GM12892 (cell line): ENCODE measurements at regions not wholly inside any gene's neighbourhood (a gene's known extent, or its start where the extent isn't known, plus 50 kb on each side); places are given as distances from the start of the nearest gene placed in this dataset.

Experiments
- DNase-seq: peaks from one replicate; pipeline ENCODE4 v3.0.0; 2011; ENCODE audit not compliant: insufficient read length
- FAIRE-seq: peaks from 2 replicates; lab custom pipeline; 2011; peaks lifted over from hg19 to GRCh38; lab: Jason Lieb, UNC
- POLR2A ChIP-seq: IDR thresholded peaks from 2 replicates; pipeline ENCODE4 v1.6.1; 2011; ENCODE audit warnings: low read depth, low read length, control low read depth
- POLR2AphosphoS5 ChIP-seq: IDR thresholded peaks from 2 replicates; pipeline ENCODE4 v1.6.1; 2011; ENCODE audit warnings: low read depth, low read length, control low read depth
- TAF1 ChIP-seq: IDR thresholded peaks from 2 replicates; pipeline ENCODE4 v1.6.1; 2011; ENCODE audit warnings: low read depth, mild to moderate bottlenecking, control low read depth, low read length, borderline replicate concordance

DNA sequence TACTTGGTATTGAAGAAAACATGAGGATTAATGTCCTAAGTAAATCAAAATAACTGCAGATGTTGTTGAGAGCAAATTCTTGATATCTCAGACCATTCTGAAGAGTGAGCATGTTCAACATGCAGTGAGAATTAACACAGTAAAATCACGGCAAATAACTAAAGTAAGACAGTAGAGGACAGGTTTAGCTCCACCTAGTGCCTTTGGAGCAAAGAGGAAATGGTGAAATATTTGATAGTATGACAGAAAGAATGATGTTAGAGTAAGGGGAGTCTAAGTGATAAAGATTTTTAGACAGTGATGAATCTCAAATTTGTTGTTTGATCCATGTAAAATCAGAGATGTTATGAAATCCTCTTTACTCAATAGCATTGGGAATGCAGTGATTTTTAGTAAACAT lies 424.2 kb downstream of the TMEM161B start:
- no peak for TF ChIP-seq POLR2AphosphoS5
- TF ChIP-seq TAF1: no peak
- no peak for TF ChIP-seq POLR2A
- FAIRE-seq: no peak
- DNase-seq: no peak

DNA sequence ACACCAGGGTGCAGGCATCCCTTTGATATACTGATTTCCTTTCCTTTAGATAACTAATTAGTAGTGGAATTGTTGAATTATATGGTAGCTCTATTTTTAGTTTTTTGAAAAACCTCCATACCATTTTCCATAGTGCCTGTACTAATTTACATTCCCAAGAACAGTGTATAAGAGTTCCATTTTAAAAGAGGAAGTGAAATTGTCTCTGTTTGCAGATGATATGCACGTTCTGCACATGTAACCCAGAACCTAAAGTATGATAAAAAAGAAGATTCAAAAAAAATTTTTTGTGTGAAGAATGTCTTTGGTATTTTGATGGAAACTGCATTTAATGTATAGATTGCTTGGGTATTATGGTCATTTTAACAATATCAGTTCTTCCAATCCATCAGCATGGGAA lies 424.0 kb upstream of the CCNH start:
- DNase-seq (no peak), FAIRE-seq (no peak)
- TF ChIP-seq POLR2AphosphoS5 (no peak), POLR2A (no peak), TAF1 (no peak)

DNA sequence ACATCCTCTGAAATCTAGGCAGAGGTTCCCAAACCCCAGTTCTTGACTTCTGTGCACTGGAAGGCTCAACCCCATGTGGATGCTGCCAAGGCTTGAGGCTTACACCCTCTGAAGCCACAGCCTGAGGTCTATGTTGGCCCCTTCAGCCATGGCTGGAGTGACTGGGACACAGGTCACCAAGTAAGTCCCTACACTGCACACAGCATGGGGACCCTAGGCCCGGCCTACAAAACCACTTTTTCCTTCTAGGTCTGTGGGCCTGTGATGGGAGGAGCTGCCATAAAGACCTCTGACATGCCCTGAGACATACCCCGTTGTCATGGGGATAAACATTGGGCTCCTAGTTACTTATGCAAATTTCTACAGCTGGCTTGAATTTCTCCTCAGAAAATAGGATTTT lies 418.8 kb upstream of the CCNH start:
- FAIRE-seq: no peak

DNA sequence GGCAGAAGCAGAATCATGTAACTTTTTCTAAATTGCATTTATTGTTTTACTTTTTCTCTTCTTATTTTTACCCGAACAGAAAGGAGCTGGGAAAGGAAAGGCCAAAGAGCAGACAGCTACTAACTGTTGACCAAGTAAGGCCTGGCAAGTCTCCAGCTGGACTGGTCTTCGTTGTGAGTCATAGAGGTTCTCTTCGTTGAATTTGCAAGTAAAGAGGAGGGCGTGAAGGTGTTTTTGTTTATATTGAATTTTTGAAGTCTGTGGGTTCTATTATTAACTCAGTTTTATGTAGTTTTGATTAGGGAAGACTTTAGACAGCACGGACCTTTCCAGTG lies 416.5 kb upstream of the CCNH start:
- DNase-seq: no peak
- TF ChIP-seq POLR2AphosphoS5 (no peak), POLR2A (no peak), TAF1 (no peak)
- no peak for FAIRE-seq

More for the DNA sequence above, 418.8 kb upstream of the CCNH start:
- TF ChIP-seq POLR2AphosphoS5 (no peak), POLR2A (no peak), TAF1 (no peak)
- no peak for DNase-seq

DNA sequence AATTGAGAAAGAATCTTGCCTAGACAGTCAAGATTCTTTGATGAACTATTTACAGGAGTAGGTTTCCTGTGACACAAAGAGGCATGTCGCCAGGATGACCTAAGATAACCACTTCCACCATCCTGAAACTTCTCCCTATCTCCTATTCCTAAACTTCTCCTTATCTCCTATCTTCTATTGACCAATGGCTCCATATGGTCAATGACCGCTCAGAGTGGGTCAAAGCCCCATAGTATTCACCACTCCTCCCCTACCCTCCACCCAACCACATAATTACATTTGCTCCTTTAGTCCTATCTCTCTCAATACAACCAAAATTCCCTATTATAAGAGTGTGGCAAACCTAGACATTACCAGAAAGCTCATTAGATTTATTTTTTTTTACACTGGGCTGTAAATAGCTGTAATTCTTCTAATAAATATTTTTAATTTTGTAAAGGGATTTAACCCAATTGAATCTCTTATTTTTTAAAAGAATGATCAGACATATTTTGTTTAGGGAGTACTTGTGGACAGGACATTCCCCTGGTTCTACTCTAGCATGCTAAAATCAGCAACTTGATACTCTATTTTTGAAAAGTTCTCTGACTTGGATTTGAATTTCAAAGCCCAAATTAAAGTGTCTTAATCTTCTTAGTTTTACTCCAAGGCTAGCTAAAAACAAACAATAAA lies 416.0 kb upstream of the CCNH start:
- no peak for FAIRE-seq
- TF ChIP-seq POLR2A (no peak), TAF1 (no peak), POLR2AphosphoS5 (no peak)
- DNase-seq: no peak

DNA sequence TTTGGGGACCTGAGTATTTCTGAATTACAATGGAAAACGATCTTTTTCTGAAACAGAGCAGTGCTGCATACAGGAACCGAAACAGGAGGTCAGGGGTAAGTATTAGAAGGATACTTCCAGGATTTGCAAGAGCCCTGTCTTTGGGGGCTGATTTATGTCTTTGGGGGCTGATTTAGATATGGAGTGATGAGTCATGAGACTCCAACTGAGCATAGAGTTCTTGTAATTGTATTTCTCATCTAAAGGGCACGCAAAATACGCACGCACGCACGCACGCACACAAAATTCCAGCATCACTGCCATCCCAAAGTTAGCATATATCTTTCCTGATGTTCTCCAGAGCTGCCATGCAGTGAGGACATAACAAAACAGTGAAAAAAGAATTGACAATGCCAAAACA lies 414.8 kb upstream of the CCNH start:
- FAIRE-seq: no peak
- TF ChIP-seq TAF1 (no peak), POLR2A (no peak), POLR2AphosphoS5 (no peak)
- no peak for DNase-seq

DNA sequence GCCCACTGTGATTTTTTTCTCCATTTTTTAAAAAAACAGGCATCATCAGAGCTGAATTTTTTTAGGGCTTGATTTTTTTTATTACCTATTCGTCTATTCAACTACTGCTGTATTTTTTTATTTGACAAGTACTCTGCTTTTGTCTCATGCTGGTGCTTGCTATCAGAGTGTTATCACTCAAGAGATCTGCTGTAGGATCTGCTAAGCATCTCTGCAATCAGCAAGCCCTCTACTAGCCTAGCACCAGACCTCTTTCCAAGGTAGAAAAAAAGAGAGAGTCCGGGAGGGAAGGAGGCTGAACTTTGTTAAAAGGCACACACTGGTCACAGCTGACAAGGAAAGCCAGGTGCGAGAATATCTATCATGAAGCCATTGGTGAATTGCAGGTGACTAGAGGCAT lies 413.8 kb upstream of the CCNH start:
- FAIRE-seq: no peak
- DNase-seq: no peak
- no peak for TF ChIP-seq POLR2A
- TF ChIP-seq TAF1: no peak
- no peak for TF ChIP-seq POLR2AphosphoS5

DNA sequence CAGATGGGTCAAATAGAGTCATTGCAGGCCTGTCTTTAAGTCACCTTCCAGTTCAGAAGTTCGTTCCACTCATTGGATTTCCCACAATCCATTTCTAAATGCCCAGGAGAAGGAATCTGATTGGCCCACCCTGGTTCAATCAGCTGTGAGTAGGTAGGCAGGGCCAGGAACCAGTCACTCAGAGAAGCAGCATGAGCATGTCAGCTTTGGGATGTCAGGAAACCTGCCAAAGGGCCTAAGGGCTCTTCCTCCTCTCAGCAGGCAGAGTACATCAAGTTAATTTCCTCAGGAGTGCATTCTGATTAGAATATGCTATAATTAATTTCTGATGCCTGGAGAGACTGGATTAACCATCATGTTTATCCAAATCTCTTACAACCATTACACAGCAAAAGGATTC lies 412.9 kb upstream of the CCNH start:
- FAIRE-seq (no peak), DNase-seq (no peak)
- no peak for TF ChIP-seq POLR2A
- TF ChIP-seq TAF1: no peak

DNA sequence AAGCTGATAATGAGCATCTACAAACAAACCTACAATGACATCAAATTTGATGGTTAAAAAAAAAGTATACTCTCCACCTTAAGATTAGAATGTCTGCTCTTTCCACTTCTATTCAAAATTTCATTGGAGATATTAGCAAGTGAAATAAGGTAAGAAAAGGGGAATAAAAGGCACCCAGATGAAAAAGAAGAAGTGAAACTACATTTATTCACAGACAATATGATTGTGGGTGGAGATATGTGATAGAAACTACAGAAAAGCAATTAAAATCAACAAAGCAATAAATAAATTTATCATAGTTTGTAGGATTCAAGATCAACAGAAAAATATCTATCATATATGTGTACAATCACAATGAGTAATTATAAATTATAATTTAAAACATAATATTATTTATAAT lies 395.1 kb upstream of the CCNH start:
- TF ChIP-seq POLR2A (no peak), POLR2AphosphoS5 (no peak), TAF1 (no peak)
- FAIRE-seq (no peak), DNase-seq (no peak)

DNA sequence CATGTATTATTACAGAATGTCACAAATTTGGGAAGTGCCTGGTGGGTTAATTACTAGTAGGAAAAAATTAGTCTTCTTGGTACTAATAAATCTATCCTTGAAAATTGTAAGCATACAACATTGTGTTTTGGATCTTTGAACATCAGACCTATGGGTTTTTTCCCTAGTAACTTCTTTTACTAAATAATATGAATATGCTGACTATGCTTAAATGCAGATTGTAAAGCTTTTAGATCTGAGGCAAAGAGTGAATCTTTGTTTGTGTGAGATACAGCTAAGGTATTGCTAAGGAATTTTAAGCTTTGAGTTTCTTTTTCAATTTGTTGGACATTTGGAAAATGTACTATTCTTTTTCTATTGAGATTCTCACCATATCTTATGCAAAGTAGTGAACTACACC lies 390.6 kb upstream of the CCNH start:
- DNase-seq: no peak
- no peak for TF ChIP-seq POLR2AphosphoS5
- FAIRE-seq: no peak

DNA sequence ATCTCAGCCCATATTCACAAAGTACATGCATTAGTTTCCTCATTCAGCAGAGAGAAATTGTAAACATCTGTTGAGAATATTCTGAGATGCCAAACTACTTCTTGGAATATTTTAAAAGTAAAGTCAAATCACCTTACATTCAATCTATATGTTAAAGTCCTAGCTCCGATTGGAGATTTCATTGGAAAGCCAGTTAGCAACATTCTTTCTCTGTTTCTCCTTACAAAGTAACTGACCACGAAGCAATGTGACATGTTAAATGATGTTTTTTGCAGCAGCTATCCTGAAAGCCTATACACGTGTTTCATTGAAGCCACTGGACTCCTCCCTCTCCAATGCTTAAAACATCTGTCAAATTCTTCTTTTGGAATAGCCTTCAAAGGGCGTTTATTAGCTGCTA lies 379.1 kb upstream of the CCNH start:
- no peak for FAIRE-seq
- TF ChIP-seq POLR2AphosphoS5 (no peak), POLR2A (no peak), TAF1 (no peak)
- DNase-seq: no peak

DNA sequence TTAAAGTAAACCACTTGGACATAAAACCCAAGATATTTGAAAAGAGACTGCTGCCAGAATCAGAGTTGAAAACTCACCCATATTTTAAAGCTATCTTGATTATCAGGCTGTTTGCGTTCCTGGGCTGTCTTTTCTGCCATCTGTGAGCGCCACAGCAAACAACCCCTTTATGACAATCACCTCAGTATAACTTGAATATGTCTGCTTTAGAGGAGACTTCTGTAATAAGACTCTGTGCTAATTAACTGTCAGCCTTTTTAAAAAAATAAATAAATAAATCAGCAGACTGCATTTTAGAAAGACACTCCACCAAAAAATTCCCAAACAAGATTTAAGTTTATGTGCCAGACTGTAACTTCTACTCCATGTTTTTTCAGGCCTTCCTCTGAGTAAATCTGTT lies 375.7 kb upstream of the CCNH start:
- DNase-seq (no peak), FAIRE-seq (no peak)
- TF ChIP-seq POLR2A (no peak), TAF1 (no peak), POLR2AphosphoS5 (no peak)

DNA sequence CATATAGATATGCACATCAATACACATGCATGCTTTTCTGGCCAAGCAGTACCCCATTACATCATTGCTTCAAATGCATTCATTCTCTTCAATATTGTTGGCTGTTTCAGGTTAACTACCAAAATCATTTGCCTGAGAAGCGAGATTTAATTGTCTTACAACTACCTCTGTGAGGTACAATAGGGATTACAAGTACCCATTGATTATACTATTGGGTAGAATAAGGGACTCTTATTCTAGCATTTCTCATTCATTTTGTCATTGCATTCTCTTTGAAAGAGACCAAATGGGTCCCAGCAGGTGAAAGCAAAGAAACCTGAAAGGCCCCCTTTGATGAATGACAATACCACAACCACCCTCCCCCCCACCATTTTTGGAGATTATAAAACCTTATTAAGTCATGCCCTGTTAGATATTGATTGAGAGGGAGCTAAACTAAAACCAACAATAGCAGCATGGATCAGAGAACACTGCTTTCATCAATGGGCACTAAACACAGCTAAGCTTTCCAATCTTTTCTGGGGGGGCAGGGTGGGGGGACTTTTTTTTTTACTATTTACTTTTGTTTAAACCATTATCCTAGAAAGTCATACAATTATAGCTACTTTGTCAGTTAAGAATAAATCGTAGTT lies 375.0 kb upstream of the CCNH start:
- no peak for TF ChIP-seq TAF1
- TF ChIP-seq POLR2A: no peak
- no peak for TF ChIP-seq POLR2AphosphoS5
- FAIRE-seq (no peak), DNase-seq (no peak)

DNA sequence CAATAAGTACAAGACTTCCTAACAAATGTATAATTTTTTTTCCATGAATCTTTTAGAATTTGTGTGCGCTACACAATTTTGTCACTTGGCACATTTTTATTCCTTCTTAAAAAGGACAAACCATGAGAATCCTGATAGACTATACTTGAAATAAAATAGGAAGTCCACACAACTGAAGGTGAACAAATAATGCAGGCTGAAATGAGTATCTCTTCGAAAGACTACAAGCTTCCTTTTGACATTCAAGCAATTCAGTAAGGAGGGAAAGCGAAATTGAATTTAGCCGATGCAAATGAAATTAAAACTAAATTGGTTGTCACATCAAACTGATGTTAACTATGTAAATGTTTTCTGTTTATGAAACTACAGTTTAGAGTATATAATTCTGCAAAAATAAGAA lies 374.4 kb upstream of the CCNH start:
- TF ChIP-seq POLR2AphosphoS5 (no peak), TAF1 (no peak), POLR2A (no peak)
- FAIRE-seq: no peak

More for the DNA sequence above, 374.4 kb upstream of the CCNH start:
- no peak for DNase-seq
